ENCODE measurements at regions not wholly inside any gene's neighbourhood (a gene's known extent, or its start where the extent isn't known, plus 50 kb on each side); places are given as distances from the start of the nearest gene placed in this dataset.

DNA sequence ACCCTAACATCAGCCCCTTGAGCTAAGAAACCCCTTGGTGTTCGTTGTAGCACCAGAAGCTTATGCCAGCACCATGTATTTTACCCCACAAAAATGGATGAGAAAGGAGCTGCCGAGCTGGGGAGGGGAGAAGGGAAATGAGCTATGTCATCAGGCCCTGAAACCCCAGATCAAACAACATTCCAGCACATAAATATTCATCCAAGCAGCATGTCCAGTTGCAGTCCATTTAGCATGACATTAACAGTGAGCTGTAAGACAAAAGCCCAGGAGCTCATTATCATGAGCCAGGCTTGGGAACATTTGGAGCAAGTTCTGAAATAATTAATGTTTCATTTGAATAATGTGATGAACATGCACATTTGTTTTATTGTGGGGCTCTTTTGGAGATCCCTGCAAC lies 630.1 kb upstream of the TMEM132C start:
- Histone ChIP-seq H2BK12ac (ENCODE audit: insufficient read length, low read depth, low read length) (no peak overlapping the region), H3K23ac (ENCODE audit: insufficient read length, low read depth, low read length) (no peak overlapping the region), H2BK120ac (ENCODE audit: low read depth, low read length, poor library complexity, severe bottlenecking) (no peak overlapping the region), H3K9ac (ENCODE audit: extremely low read depth, insufficient read length, low read length) (no peak overlapping the region), H3K4me2 (ENCODE audit: insufficient read depth, insufficient read length, low read length) (no peak overlapping the region), H2BK20ac (ENCODE audit: low read depth, low read length, poor library complexity, severe bottlenecking) (no peak overlapping the region), H3K27ac (ENCODE audit: insufficient read length, low read depth, low read length) (no peak overlapping the region), H3K27me3 (ENCODE audit: insufficient read depth, low read length) (no peaks in the 10 kb centered on the region), H4K5ac (ENCODE audit: insufficient read length, low read depth, low read length) (no peak overlapping the region), H3K9me3 (ENCODE audit: control insufficient read depth, low read depth, low read length) (no peaks in the 10 kb centered on the region), H4K91ac (ENCODE audit: insufficient read length, low read depth, low read length) (no peak overlapping the region), H3K18ac (ENCODE audit: insufficient read length, low read depth, low read length) (no peak overlapping the region), H3K79me2 (ENCODE audit: insufficient read depth, low read length) (no peaks in the 10 kb centered on the region), H2BK5ac (ENCODE audit: insufficient read length, low read length) (no peak overlapping the region), H3T11ph (ENCODE audit: low read length) (no peak overlapping the region), H3K4me1 (ENCODE audit: insufficient read depth, low read length) (no peaks in the 10 kb centered on the region), H4K8ac (replicated peaks; ENCODE audit: insufficient read length, low read depth, low read length) (no peak overlapping the region), H3K23me2 (ENCODE audit: insufficient read length, low read depth, low read length, poor library complexity, severe bottlenecking) (no peaks in the 10 kb centered on the region), H4K20me1 (ENCODE audit: control insufficient read depth, insufficient read depth, insufficient read length) (no peaks in the 10 kb centered on the region), H2AK5ac (ENCODE audit: insufficient read length, low read length) (no peak overlapping the region), H3K79me1 (ENCODE audit: insufficient read depth, low read depth, low read length, poor library complexity, severe bottlenecking) (no peaks in the 10 kb centered on the region), H2BK15ac (ENCODE audit: low read depth, low read length) (no peak overlapping the region), H3K56ac (ENCODE audit: insufficient read length, low read depth, low read length) (no peak overlapping the region), H2AFZ (ENCODE audit: low read length) (no peak overlapping the region), H3K4ac (ENCODE audit: low read depth, low read length) (no peak overlapping the region), H3K14ac (ENCODE audit: insufficient read depth, low read length) (no peak overlapping the region)
- TF ChIP-seq, protein P1, sequence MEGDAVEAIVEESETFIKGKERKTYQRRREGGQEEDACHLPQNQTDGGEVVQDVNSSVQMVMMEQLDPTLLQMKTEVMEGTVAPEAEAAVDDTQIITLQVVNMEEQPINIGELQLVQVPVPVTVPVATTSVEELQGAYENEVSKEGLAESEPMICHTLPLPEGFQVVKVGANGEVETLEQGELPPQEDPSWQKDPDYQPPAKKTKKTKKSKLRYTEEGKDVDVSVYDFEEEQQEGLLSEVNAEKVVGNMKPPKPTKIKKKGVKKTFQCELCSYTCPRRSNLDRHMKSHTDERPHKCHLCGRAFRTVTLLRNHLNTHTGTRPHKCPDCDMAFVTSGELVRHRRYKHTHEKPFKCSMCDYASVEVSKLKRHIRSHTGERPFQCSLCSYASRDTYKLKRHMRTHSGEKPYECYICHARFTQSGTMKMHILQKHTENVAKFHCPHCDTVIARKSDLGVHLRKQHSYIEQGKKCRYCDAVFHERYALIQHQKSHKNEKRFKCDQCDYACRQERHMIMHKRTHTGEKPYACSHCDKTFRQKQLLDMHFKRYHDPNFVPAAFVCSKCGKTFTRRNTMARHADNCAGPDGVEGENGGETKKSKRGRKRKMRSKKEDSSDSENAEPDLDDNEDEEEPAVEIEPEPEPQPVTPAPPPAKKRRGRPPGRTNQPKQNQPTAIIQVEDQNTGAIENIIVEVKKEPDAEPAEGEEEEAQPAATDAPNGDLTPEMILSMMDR (conservative IDR thresholded peaks at IDR 0.05) = no peak
- Mint-ChIP-seq H3K27ac (no peak overlapping the region), H3K4me3 (no peak overlapping the region), H3K27me3 (ENCODE audit: low read depth) (no peaks in the 10 kb centered on the region), H3K4me1 (peaks cover 0 to 7% of the 10 kb centered on the region in 2 experiments; a peak in 1 of 4 replicates), H3K9me3 (no peaks in the 10 kb centered on the region; a peak in 2 of 5 replicates), H3K36me3 (ENCODE audit: insufficient read depth in 1 of 3, low read depth in 3 of 3) (no peaks in the 10 kb centered on the region)
- WGBS (ENCODE audit: extremely low coverage, insufficient read length, low lambda C conversion rate) = no CpG with 5 or more reads among the region's 2 CpGs
- no peak for DNase-seq

Measured in H9 (cell line).